HepG2 (cell line): ENCODE measurements at regions not wholly inside any gene's neighbourhood (a gene's known extent, or its start where the extent isn't known, plus 50 kb on each side); places are given as distances from the start of the nearest gene placed in this dataset.
A peak's percentile ranks its signal among the peaks of the same experiment; 100 is the strongest.

ENCODE experiments used
- ATAC-seq: fragments of 200-7000 bp; cut with Tn5 transposase; 3 replicates; pipeline ENCODE4 v1.9.1; 2020; ENCODE audit warnings: mild to moderate bottlenecking, moderate library complexity
- BruUV-seq: library from RNA; stranded (reverse); fragments of 400-500 nt; replicated peaks from 2 replicates; lab custom pipeline; 2021; lab: Mats Ljungman, UMichigan
- CTCF ChIA-PET: fragments of 300-600 bp; formaldehyde crosslinking; extraction: SDS; loops from one replicate; lab custom pipeline; 2021; ENCODE audit warnings: low total read pairs, inconsistent platforms, low intra/inter-chr PET ratio; lab: Yijun Ruan, JAX
- POLR2A ChIA-PET: fragments of 350-600 bp; sonication (Branson Sonifier 250); formaldehyde crosslinking; loops from one replicate; lab custom pipeline; 2020; ENCODE audit warnings: antibody characterized with exemption, inconsistent platforms; lab: Yijun Ruan, JAX
- DNase-seq: peaks from one replicate; pipeline ENCODE4 v3.0.0-alpha.2; 2015; ENCODE audit warnings: low spot score
- FAIRE-seq: peaks from 3 replicates; lab custom pipeline; 2011; peaks lifted over from hg19 to GRCh38; lab: Jason Lieb, UNC
- H2AFZ ChIP-seq: one replicate; pipeline ENCODE4 v1.6.1; 2011; ENCODE audit warnings: low read length, inconsistent platforms
- H3K27ac ChIP-seq: fragments of 300-600 bp; 3 replicates; pipeline ENCODE4 v1.8.0; 2011; ENCODE audit warnings: mixed run types, mild to moderate bottlenecking, mixed read lengths, low read length, inconsistent platforms; ENCODE audit not compliant: insufficient read depth; ENCODE audit errors: extremely low read length
- H3K27me3 ChIP-seq, 2 experiments: fragments of 200-600 bp in 1 of 2; 2 replicates in 1 of 2; 3 replicates in 1 of 2; pipeline versions ENCODE4 v1.6.0 to v1.8.0; 2011; ENCODE audit warnings: low read length in 2 of 2, mild to moderate bottlenecking in 2 of 2, moderate library complexity in 2 of 2, inconsistent platforms in 1 of 2; ENCODE audit not compliant: insufficient read depth in 2 of 2, control insufficient read depth in 1 of 2
- H3K36me3 ChIP-seq, 2 experiments: fragments of 200-600 bp in 1 of 2; replicated peaks in 1 of 2; 2 replicates in 1 of 2; 3 replicates in 1 of 2; pipeline versions ENCODE4 v1.5.1 to v1.8.0; 2011; ENCODE audit warnings: low read length in 2 of 2, inconsistent platforms in 1 of 2; ENCODE audit not compliant: insufficient read depth in 2 of 2, control insufficient read depth in 1 of 2
- H3K4me1 ChIP-seq: 2 replicates; pipeline ENCODE4 v1.5.1; 2012; ENCODE audit warnings: low read length, inconsistent platforms; ENCODE audit not compliant: insufficient read depth
- H3K4me2 ChIP-seq: 2 replicates; pipeline ENCODE4 v1.6.0; 2011; ENCODE audit warnings: low read depth, low read length, inconsistent platforms
- H3K4me3 ChIP-seq, 3 experiments: fragments of 200-600 bp in 1 of 3; sonication (generic), shearing (Covaris generic) in 1 of 3; replicated peaks in 1 of 3; 2 replicates each; pipeline ENCODE4 v1.5.1; 2011 to 2016; ENCODE audit warnings: low read length in 3 of 3, inconsistent platforms in 2 of 3, low read depth in 2 of 3, mild to moderate bottlenecking in 2 of 3, control low read depth in 1 of 3, mixed read lengths in 1 of 3; ENCODE audit not compliant: insufficient read depth in 1 of 3
- H3K79me2 ChIP-seq: one replicate; pipeline ENCODE4 v1.6.1; 2011; ENCODE audit warnings: low read length, inconsistent platforms; ENCODE audit not compliant: insufficient read depth
- H3K9ac ChIP-seq: 2 replicates; pipeline ENCODE4 v1.6.0; 2011; ENCODE audit warnings: mild to moderate bottlenecking, low read depth, low read length, inconsistent platforms; ENCODE audit not compliant: insufficient read depth
- H3K9me3 ChIP-seq: 2 replicates; pipeline ENCODE4 v1.5.1; 2012; ENCODE audit warnings: mild to moderate bottlenecking, low read length
- H4K20me1 ChIP-seq: 2 replicates; pipeline ENCODE4 v1.6.0; 2011; ENCODE audit warnings: inconsistent platforms, mild to moderate bottlenecking, low read length, moderate library complexity; ENCODE audit not compliant: insufficient read depth
- AFF4 ChIP-seq: sonication (generic); formaldehyde crosslinking; IDR thresholded peaks from 2 replicates; pipeline ENCODE4 v1.4.0; 2020; ENCODE audit warnings: missing genetic modification reagents
- DNMT1 ChIP-seq: sonication (generic); formaldehyde crosslinking; IDR thresholded peaks from 2 replicates; pipeline ENCODE4 v1.5.1; 2020; ENCODE audit warnings: mild to moderate bottlenecking, missing genetic modification reagents
- EZH2 ChIP-seq: conservative IDR thresholded peaks from 2 replicates; pipeline ENCODE4 v1.6.1; 2012; ENCODE audit warnings: mild to moderate bottlenecking, low read depth, low read length, moderate library complexity
- GPN1 ChIP-seq: sonication (generic); formaldehyde crosslinking; IDR thresholded peaks from 2 replicates; pipeline ENCODE4 v1.5.1; 2020; ENCODE audit warnings: missing genetic modification reagents, borderline replicate concordance
- HNRNPL ChIP-seq: fragments of 200-400 bp; formaldehyde crosslinking; IDR thresholded peaks from 2 replicates; pipeline ENCODE4 v1.6.1; 2017; ENCODE audit warnings: mild to moderate bottlenecking, low read depth, low read length
- UBTF ChIP-seq: sonication (generic); formaldehyde crosslinking; IDR thresholded peaks from 2 replicates; pipeline ENCODE4 v1.4.0; 2020; ENCODE audit warnings: mild to moderate bottlenecking, missing genetic modification reagents
- ZBTB4 ChIP-seq: sonication (generic); formaldehyde crosslinking; IDR thresholded peaks from 2 replicates; pipeline ENCODE4 v1.4.0; 2020; ENCODE audit warnings: missing genetic modification reagents, mild to moderate bottlenecking, borderline replicate concordance
- ZEB1 ChIP-seq: IDR thresholded peaks from 2 replicates; pipeline ENCODE4 v1.6.1; 2012; ENCODE audit warnings: mild to moderate bottlenecking, low read depth, inconsistent platforms; ENCODE audit not compliant: insufficient replicate concordance
- ZNF232 ChIP-seq: sonication (generic); formaldehyde crosslinking; IDR thresholded peaks from 2 replicates; pipeline ENCODE4 v1.4.0; 2020; ENCODE audit warnings: missing genetic modification reagents, borderline replicate concordance
- ZNF749 ChIP-seq: sonication (generic); formaldehyde crosslinking; IDR thresholded peaks from 2 replicates; pipeline ENCODE4 v1.8.0; 2022; ENCODE audit warnings: mild to moderate bottlenecking, missing genetic modification reagents, moderate library complexity, borderline replicate concordance
- WGBS: methylation state at CpG from one replicate; pipeline ENCODE4 v1.1.6; 2017; ENCODE audit warnings: low lambda C conversion rate; 5-methylcytosine and 5-hydroxymethylcytosine counted together
- in situ Hi-C: cut with HindIII; loops from 2 replicates; pipeline ENCODE4 v1.10.0; 2017; ENCODE audit warnings: low pct_unique_long_range_greater_than_20kb; ENCODE audit not compliant: extremely low pct_ligation_motif_present
- intact Hi-C: fragments of 100-400 bp; cut with micrococcal nuclease; formaldehyde crosslinking; loops from one replicate; pipeline ENCODE4 v1.10.0; 2022; ENCODE audit not compliant: unreplicated experiment

GRCh38 chr21:43298546-43299440 lies 128.1 kb downstream of the SIK1 start:
- H3K9me3 ChIP-seq, result peaks cover 5% of the 10 kb centered on the region; the same call in 1 of the 2 replicates
- no peak overlapping the region; a peak in 1 of 6 replicates for H3K4me3 ChIP-seq
- no peaks in the 10 kb centered on the region for H4K20me1 ChIP-seq
- in situ Hi-C loops (no loop called here), intact Hi-C loops (no loop called here)
- ATAC-seq (no peak), DNase-seq (no peak), FAIRE-seq (no peak)
- peak overlapping the region; percentile 74 for H3K4me2 ChIP-seq
- no peak overlapping the region for H3K9ac ChIP-seq
- 96% methylated on average over 54 of the region's 55 CpGs for WGBS
- peaks cover 2 to 20% of the 10 kb centered on the region in 2 experiments; a peak in 4 of 5 replicates for H3K27me3 ChIP-seq
- no peak overlapping the region for H3K27ac ChIP-seq
- BruUV-seq, result no TSS peak
- H3K4me1 ChIP-seq, result peaks cover 96% of the 10 kb centered on the region
- H3K79me2 ChIP-seq, result no peaks in the 10 kb centered on the region
- POLR2A ChIA-PET, result interaction anchor here (0.9 to 3.1 kb wide), 6 partner anchors 10 to 87 kb away, joined by 3 to 39 read pairs (median 6); no protein-coding TSS in a partner anchor
- CTCF ChIA-PET, result no interaction called here
- H2AFZ ChIP-seq, result no peak overlapping the region
- H3K36me3 ChIP-seq, result no peaks in the 10 kb centered on the region
- no peak for TF ChIP-seq GPN1 (CRISPR knock-in tag)
- 0 out of 2 replicates have a peak, but pooled peaks have one; percentile 5 for TF ChIP-seq UBTF
- TF ChIP-seq ZNF749, result 0 out of 2 replicates have a peak, but pooled peaks have one; percentile 23
- 0 out of 2 replicates have a peak, but pooled peaks have one; percentile 22 for TF ChIP-seq HNRNPL
- no peak for TF ChIP-seq ZBTB4
- TF ChIP-seq AFF4, result no peak
- TF ChIP-seq ZNF232 (CRISPR knock-in tag), result no peak
- no peak for TF ChIP-seq EZH2
- TF ChIP-seq DNMT1, result 0 out of 2 replicates have a peak, but pooled peaks have one; percentile 36
- TF ChIP-seq ZEB1, result no peak
